WTC11 (cell line): ENCODE measurements at regions not wholly inside any gene's neighbourhood (a gene's known extent, or its start where the extent isn't known, plus 50 kb on each side); places are given as distances from the start of the nearest gene placed in this dataset.

Experiments
- ATAC-seq: fragments of 200-7000 bp; cut with Tn5 transposase; 2 replicates; pipeline ENCODE4 v1.10.0; 2021; ENCODE audit warnings: mild to moderate bottlenecking, moderate library complexity
- CTCF ChIA-PET: fragments of 300-600 bp; sonication (Branson Sonifier 250); formaldehyde crosslinking; loops from one replicate; lab custom pipeline; 2021; ENCODE audit warnings: antibody characterized with exemption; lab: Charles Lee
- POLR2A ChIA-PET: fragments of 350-600 bp; sonication (Branson Sonifier 250); formaldehyde crosslinking; loops from one replicate; lab custom pipeline; 2021; ENCODE audit warnings: antibody characterized with exemption; lab: Charles Lee
- DNase-seq: peaks from one replicate; pipeline ENCODE4 v3.0.0; 2021; ENCODE audit warnings: low spot score
- H3K27ac Mint-ChIP-seq: 2 replicates; pipeline ENCODE4 v1.8.0; 2021; ENCODE audit warnings: mixed read lengths
- H3K27me3 Mint-ChIP-seq: 2 replicates; pipeline ENCODE4 v1.8.0; 2021; ENCODE audit warnings: low read depth, mild to moderate bottlenecking, moderate library complexity, mixed read lengths
- H3K36me3 Mint-ChIP-seq: 2 replicates; pipeline ENCODE4 v1.8.0; 2021; ENCODE audit warnings: mixed read lengths
- H3K4me1 Mint-ChIP-seq: 2 replicates; pipeline ENCODE4 v1.8.0; 2022; ENCODE audit warnings: mixed read lengths
- H3K4me3 Mint-ChIP-seq: 2 replicates; pipeline ENCODE4 v1.8.0; 2021; ENCODE audit warnings: mild to moderate bottlenecking, moderate library complexity, mixed read lengths
- H3K9me3 Mint-ChIP-seq: 2 replicates; pipeline ENCODE4 v1.8.0; 2021; ENCODE audit warnings: mixed read lengths
- ARID4B ChIP-seq: sonication (generic); formaldehyde crosslinking; IDR thresholded peaks from 2 replicates; pipeline ENCODE4 v1.8.0; 2023; ENCODE audit warnings: missing genetic modification reagents, mild to moderate bottlenecking, borderline replicate concordance
- CBFB ChIP-seq: sonication (generic); formaldehyde crosslinking; IDR thresholded peaks from 2 replicates; pipeline ENCODE4 v1.8.1; 2022; ENCODE audit warnings: mild to moderate bottlenecking, low read depth, missing genetic modification reagents
- CTCF ChIP-seq: fragments of 200-600 bp; IDR thresholded peaks from 2 replicates; pipeline ENCODE4 v1.8.0; 2022; ENCODE audit warnings: antibody characterized with exemption
- FOXP4 ChIP-seq: sonication (generic); formaldehyde crosslinking; IDR thresholded peaks from 2 replicates; pipeline ENCODE4 v1.8.0; 2022; ENCODE audit warnings: mild to moderate bottlenecking, missing genetic modification reagents
- GABPB1 ChIP-seq: sonication (generic); formaldehyde crosslinking; IDR thresholded peaks from 2 replicates; pipeline ENCODE4 v1.8.1; 2023; ENCODE audit warnings: mild to moderate bottlenecking, missing genetic modification reagents
- HMGXB4 ChIP-seq: sonication (generic); formaldehyde crosslinking; IDR thresholded peaks from 2 replicates; pipeline ENCODE4 v1.8.1; 2023; ENCODE audit warnings: mild to moderate bottlenecking, moderate library complexity, missing genetic modification reagents
- IRF2 ChIP-seq: sonication (generic); formaldehyde crosslinking; IDR thresholded peaks from 2 replicates; pipeline ENCODE4 v1.8.0; 2022; ENCODE audit warnings: low read depth, missing genetic modification reagents, borderline replicate concordance
- KAT7 ChIP-seq: sonication (generic); formaldehyde crosslinking; IDR thresholded peaks from 2 replicates; pipeline ENCODE4 v1.8.1; 2023; ENCODE audit warnings: missing genetic modification reagents, mild to moderate bottlenecking, borderline replicate concordance
- NR3C1 ChIP-seq: sonication (generic); formaldehyde crosslinking; conservative IDR thresholded peaks from 2 replicates; pipeline ENCODE4 v1.8.1; 2023; ENCODE audit warnings: low read depth, mild to moderate bottlenecking, missing genetic modification reagents
- PRRX2 ChIP-seq: fragments of 250-450 bp; sonication (Bioruptor Pico); IDR thresholded peaks from 2 replicates; pipeline ENCODE4 v1.8.0; 2021; ENCODE audit warnings: mild to moderate bottlenecking
- RELA ChIP-seq: sonication (generic); formaldehyde crosslinking; IDR thresholded peaks from 2 replicates; pipeline ENCODE4 v1.8.1; 2022; ENCODE audit warnings: missing genetic modification reagents, mild to moderate bottlenecking, borderline replicate concordance
- SP1 ChIP-seq: sonication (generic); formaldehyde crosslinking; conservative IDR thresholded peaks from 2 replicates; pipeline ENCODE4 v1.8.1; 2022; ENCODE audit warnings: missing genetic modification reagents
- ZBTB21 ChIP-seq: sonication (generic); formaldehyde crosslinking; IDR thresholded peaks from 2 replicates; pipeline ENCODE4 v1.8.1; 2023; ENCODE audit warnings: mild to moderate bottlenecking, missing genetic modification reagents, borderline replicate concordance
- ZNF138 ChIP-seq: sonication (generic); formaldehyde crosslinking; conservative IDR thresholded peaks from 2 replicates; pipeline ENCODE4 v1.8.1; 2022; ENCODE audit warnings: mild to moderate bottlenecking, moderate library complexity, missing genetic modification reagents
- ZNF425 ChIP-seq: fragments of 250-450 bp; sonication (Bioruptor Pico); conservative IDR thresholded peaks from 2 replicates; pipeline ENCODE4 v1.9.0; 2021; ENCODE audit warnings: mild to moderate bottlenecking
- TF ChIP-seq, protein P1 (sequence below): sonication (generic); formaldehyde crosslinking; IDR thresholded peaks from 2 replicates; pipeline ENCODE4 v1.8.1; 2022; ENCODE audit warnings: low read depth, mild to moderate bottlenecking, moderate library complexity, missing genetic modification reagents, borderline replicate concordance
- TF ChIP-seq, protein P2 (sequence below): sonication (generic); formaldehyde crosslinking; IDR thresholded peaks from 2 replicates; pipeline ENCODE4 v1.8.0; 2023; ENCODE audit warnings: missing genetic modification reagents
- TF ChIP-seq, protein P3 (sequence below): fragments of 250-450 bp; sonication (Bioruptor Pico); IDR thresholded peaks from 2 replicates; pipeline ENCODE4 v1.9.0; 2021; ENCODE audit warnings: mild to moderate bottlenecking

DNA sequence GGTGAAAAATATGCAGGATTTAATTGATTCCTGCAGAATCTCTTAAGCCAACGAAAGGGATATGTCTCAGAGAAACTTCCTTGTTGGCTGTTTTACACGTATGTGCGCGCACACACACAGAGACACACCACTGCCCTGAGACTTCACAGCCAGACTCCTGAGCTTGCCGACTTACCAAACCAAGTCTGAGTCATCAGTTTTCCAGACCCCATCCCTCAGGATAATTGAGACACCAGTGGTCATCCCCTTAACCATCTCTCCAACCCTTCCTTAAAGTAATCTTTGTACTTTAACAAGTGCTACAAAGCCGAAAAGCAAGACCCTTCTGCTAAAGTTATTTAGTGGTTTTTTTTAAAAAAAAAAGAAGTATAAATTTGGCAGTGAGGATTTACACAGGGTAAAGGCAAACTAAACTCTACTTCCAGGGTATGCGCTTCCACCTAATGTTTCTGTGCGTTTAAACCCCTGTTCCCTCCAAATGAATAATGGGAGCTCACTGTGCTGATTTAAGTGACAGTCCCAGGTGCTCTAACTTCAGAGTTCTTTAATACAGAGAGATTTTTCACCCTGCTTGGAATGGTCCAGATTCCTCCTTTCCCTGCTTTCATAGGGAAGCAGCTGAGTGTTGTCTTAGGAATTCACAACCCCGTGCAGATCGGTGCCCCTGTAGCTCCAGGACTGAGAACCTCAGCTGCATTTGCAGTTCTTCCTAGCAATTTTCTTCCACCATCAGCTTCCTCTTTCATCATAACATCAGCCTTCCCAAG is 198.5 kb downstream of the INHBA start (continued):
- TF ChIP-seq CTCF, result no peak
- TF ChIP-seq KAT7, result no peak
- TF ChIP-seq ARID4B (CRISPR knock-in tag), result no peak
- TF ChIP-seq PRRX2, result no peak
- TF ChIP-seq, protein P1, sequence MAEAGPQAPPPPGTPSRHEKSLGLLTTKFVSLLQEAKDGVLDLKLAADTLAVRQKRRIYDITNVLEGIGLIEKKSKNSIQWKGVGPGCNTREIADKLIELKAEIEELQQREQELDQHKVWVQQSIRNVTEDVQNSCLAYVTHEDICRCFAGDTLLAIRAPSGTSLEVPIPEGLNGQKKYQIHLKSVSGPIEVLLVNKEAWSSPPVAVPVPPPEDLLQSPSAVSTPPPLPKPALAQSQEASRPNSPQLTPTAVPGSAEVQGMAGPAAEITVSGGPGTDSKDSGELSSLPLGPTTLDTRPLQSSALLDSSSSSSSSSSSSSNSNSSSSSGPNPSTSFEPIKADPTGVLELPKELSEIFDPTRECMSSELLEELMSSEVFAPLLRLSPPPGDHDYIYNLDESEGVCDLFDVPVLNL (CRISPR knock-in tag), result no peak
- TF ChIP-seq GABPB1, result no peak

DNA sequence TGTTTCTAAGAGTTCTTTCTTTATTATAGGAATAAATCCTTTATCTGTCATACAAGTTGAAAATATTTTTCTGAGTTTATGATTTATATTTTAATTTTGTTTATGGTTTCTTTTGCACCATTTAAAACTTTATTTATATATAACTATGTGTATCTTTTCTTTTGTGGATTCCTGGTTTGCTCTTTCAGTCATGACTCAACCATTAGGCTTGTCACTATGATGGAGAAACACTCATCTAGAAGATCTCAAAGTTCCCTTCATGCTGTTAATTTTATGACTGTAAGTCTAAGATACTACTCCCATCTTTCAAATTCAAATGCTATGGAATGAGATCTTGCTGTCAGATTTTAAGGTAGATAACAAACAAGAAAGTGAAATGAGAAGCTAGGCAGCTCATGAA is 199.5 kb downstream of the INHBA start:
- CTCF ChIA-PET, result no interaction called here
- H3K4me3 Mint-ChIP-seq, result no peak overlapping the region
- no peak for ATAC-seq
- peaks cover 11% of the 10 kb centered on the region for H3K9me3 Mint-ChIP-seq
- H3K36me3 Mint-ChIP-seq, result no peaks in the 10 kb centered on the region
- no peak for DNase-seq
- H3K27ac Mint-ChIP-seq, result no peak overlapping the region
- POLR2A ChIA-PET, result no interaction called here
- H3K27me3 Mint-ChIP-seq, result no peaks in the 10 kb centered on the region
- H3K4me1 Mint-ChIP-seq, result peaks cover 8% of the 10 kb centered on the region
- TF ChIP-seq, protein P2, sequence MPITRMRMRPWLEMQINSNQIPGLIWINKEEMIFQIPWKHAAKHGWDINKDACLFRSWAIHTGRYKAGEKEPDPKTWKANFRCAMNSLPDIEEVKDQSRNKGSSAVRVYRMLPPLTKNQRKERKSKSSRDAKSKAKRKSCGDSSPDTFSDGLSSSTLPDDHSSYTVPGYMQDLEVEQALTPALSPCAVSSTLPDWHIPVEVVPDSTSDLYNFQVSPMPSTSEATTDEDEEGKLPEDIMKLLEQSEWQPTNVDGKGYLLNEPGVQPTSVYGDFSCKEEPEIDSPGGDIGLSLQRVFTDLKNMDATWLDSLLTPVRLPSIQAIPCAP (CRISPR knock-in tag), result no peak
- TF ChIP-seq, protein P3, sequence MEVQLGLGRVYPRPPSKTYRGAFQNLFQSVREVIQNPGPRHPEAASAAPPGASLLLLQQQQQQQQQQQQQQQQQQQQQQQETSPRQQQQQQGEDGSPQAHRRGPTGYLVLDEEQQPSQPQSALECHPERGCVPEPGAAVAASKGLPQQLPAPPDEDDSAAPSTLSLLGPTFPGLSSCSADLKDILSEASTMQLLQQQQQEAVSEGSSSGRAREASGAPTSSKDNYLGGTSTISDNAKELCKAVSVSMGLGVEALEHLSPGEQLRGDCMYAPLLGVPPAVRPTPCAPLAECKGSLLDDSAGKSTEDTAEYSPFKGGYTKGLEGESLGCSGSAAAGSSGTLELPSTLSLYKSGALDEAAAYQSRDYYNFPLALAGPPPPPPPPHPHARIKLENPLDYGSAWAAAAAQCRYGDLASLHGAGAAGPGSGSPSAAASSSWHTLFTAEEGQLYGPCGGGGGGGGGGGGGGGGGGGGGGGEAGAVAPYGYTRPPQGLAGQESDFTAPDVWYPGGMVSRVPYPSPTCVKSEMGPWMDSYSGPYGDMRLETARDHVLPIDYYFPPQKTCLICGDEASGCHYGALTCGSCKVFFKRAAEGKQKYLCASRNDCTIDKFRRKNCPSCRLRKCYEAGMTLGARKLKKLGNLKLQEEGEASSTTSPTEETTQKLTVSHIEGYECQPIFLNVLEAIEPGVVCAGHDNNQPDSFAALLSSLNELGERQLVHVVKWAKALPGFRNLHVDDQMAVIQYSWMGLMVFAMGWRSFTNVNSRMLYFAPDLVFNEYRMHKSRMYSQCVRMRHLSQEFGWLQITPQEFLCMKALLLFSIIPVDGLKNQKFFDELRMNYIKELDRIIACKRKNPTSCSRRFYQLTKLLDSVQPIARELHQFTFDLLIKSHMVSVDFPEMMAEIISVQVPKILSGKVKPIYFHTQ (CRISPR knock-in tag), result no peak
- TF ChIP-seq SP1 (no peak), ZBTB21 (CRISPR knock-in tag) (no peak), FOXP4 (CRISPR knock-in tag) (no peak), IRF2 (CRISPR knock-in tag) (no peak), ZNF138 (CRISPR knock-in tag) (no peak), CBFB (no peak), RELA (CRISPR knock-in tag) (no peak), NR3C1 (CRISPR knock-in tag) (no peak), ZNF425 (CRISPR knock-in tag) (no peak), HMGXB4 (CRISPR knock-in tag) (no peak)
